Trophoblast cell (in vitro differentiated cells and primary cell): ENCODE measurements at regions not wholly inside any gene's neighbourhood (a gene's known extent, or its start where the extent isn't known, plus 50 kb on each side); places are given as distances from the start of the nearest gene placed in this dataset.

Experiments used
- DNase-seq, 2 donors: peaks; one replicate each; pipeline ENCODE4 v3.0.0-alpha.2; 2016
- H2AFZ ChIP-seq: 2 replicates; pipeline ENCODE4 v1.6.1; 2013; ENCODE audit warnings: low read length, moderate library complexity, mild to moderate bottlenecking; ENCODE audit not compliant: insufficient read depth, poor library complexity
- H2AK5ac ChIP-seq: 2 replicates; pipeline ENCODE4 v1.6.1; 2013; ENCODE audit warnings: mild to moderate bottlenecking, low read length
- H2BK120ac ChIP-seq: 2 replicates; pipeline ENCODE4 v1.6.1; 2013; ENCODE audit warnings: low read length, mild to moderate bottlenecking, moderate library complexity; ENCODE audit not compliant: insufficient read depth, poor library complexity
- H2BK12ac ChIP-seq: 2 replicates; pipeline ENCODE4 v1.6.1; 2013; ENCODE audit warnings: mild to moderate bottlenecking, low read length, moderate library complexity
- H2BK5ac ChIP-seq: 2 replicates; pipeline ENCODE4 v1.6.1; 2013; ENCODE audit warnings: low read length, low read depth, moderate library complexity, mild to moderate bottlenecking; ENCODE audit not compliant: poor library complexity
- H3K14ac ChIP-seq: 2 replicates; pipeline ENCODE4 v1.6.1; 2013; ENCODE audit warnings: mild to moderate bottlenecking, low read length
- H3K18ac ChIP-seq: 2 replicates; pipeline ENCODE4 v1.6.1; 2013; ENCODE audit warnings: mild to moderate bottlenecking, low read length
- H3K23ac ChIP-seq: 2 replicates; pipeline ENCODE4 v1.6.1; 2013; ENCODE audit warnings: low read length
- H3K27ac ChIP-seq: 2 replicates; pipeline ENCODE4 v1.5.1; 2013; ENCODE audit warnings: low read depth, mild to moderate bottlenecking, inconsistent platforms, low read length, moderate library complexity
- H3K27me3 ChIP-seq: 2 replicates; pipeline ENCODE4 v1.6.1; 2013; ENCODE audit warnings: inconsistent platforms, mild to moderate bottlenecking, low read length, moderate library complexity; ENCODE audit not compliant: insufficient read depth
- H3K36me3 ChIP-seq, 2 experiments: 1 replicate in 1 of 2; 2 replicates in 1 of 2; pipeline ENCODE4 v1.6.1; 2013; ENCODE audit warnings: low read length in 2 of 2, mild to moderate bottlenecking in 2 of 2, moderate library complexity in 1 of 2; ENCODE audit not compliant: insufficient read depth in 2 of 2, control insufficient read depth in 1 of 2
- H3K4ac ChIP-seq: 2 replicates; pipeline ENCODE4 v1.6.1; 2013; ENCODE audit warnings: low read depth, mild to moderate bottlenecking, low read length, moderate library complexity
- H3K4me1 ChIP-seq, 2 experiments: 1 replicate in 1 of 2; 2 replicates in 1 of 2; pipeline ENCODE4 v1.6.1; 2013; ENCODE audit warnings: low read length in 2 of 2, mild to moderate bottlenecking in 2 of 2, moderate library complexity in 1 of 2; ENCODE audit not compliant: insufficient read depth in 2 of 2, control insufficient read depth in 1 of 2
- H3K4me2 ChIP-seq: 2 replicates; pipeline ENCODE4 v1.6.1; 2013; ENCODE audit warnings: inconsistent platforms, mild to moderate bottlenecking, low read length, moderate library complexity
- H3K4me3 ChIP-seq: 2 replicates; pipeline ENCODE4 v1.5.1; 2013; ENCODE audit warnings: mild to moderate bottlenecking, low read depth, low read length, inconsistent platforms
- H3K79me1 ChIP-seq: one replicate; pipeline ENCODE4 v1.6.1; 2013; ENCODE audit warnings: low read length
- H3K79me2 ChIP-seq: 2 replicates; pipeline ENCODE4 v1.6.1; 2013; ENCODE audit warnings: low read length, mild to moderate bottlenecking; ENCODE audit not compliant: control insufficient read depth, insufficient read depth, poor library complexity
- H3K9ac ChIP-seq: 2 replicates; pipeline ENCODE4 v1.6.1; 2013; ENCODE audit warnings: mild to moderate bottlenecking, low read length
- H3K9me3 ChIP-seq: 2 replicates; pipeline ENCODE4 v1.6.1; 2013; ENCODE audit warnings: low read depth, mild to moderate bottlenecking, control low read depth, inconsistent platforms, low read length; ENCODE audit not compliant: insufficient read depth
- H4K12ac ChIP-seq: 2 replicates; pipeline ENCODE4 v1.6.1; 2013; ENCODE audit warnings: low read depth, mild to moderate bottlenecking, low read length, moderate library complexity
- H4K8ac ChIP-seq: 2 replicates; pipeline ENCODE4 v1.6.1; 2013; ENCODE audit warnings: low read depth, mild to moderate bottlenecking, low read length, moderate library complexity
- H4K91ac ChIP-seq: one replicate; pipeline ENCODE4 v1.6.1; 2013; ENCODE audit warnings: low read depth, mild to moderate bottlenecking, low read length, moderate library complexity
- WGBS: extraction: QIAGEN DNeasy Blood & Tissue Kit; methylation state at CpG from one replicate; pipeline ENCODE4 v1.1.7; 2013; ENCODE audit warnings: missing lambda C conversion rate; ENCODE audit not compliant: insufficient read length, insufficient coverage; ENCODE audit errors: extremely low coverage; 5-methylcytosine and 5-hydroxymethylcytosine counted together

DNA sequence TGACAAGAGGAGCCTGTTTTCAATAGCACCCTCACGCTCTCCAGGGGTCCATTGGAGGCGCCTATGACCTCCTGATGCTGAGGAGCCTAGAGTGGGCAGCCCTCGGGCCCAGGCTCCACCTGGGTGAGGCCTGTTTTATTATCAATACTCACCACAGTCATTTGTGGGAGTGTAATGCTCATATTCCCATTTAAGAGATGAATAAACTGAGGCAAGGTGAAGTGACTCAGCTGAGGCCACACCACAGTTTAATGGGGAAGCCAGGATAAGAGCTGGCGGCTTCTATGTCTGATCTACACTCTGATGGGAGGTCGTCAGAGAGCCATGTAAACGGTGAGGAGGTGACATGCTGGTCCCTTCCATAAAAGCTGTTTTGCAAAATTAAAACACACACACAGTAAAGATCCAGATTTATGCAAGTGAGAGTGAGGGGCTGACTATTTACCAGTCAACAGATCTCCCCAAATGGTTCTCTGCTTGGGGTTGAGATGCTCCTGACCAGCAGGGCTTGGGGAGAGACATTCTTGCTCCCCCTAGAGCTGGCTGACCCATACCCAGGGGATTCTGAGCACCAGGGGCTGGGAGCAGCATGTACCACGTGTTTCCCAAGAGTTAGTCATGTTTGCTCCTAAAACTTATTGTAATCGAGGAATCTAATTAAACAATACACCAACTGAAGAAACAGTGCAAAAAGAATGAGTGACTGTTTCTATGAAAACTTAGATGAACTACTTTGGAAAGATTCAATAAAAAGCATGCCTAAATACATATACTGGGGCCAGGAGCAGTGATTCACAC, 81.0 kb upstream of the INSIG1 start:
- Histone ChIP-seq H3K27me3 (no peaks in the 10 kb centered on the region), H3K4me3 (no peak overlapping the region), H2AFZ (no peak overlapping the region), H4K8ac (no peak overlapping the region), H2AK5ac (no peak overlapping the region), H3K14ac (no peak overlapping the region), H2BK120ac (no peak overlapping the region), H3K23ac (no peak overlapping the region), H3K27ac (no peak overlapping the region), H3K4ac (no peak overlapping the region), H2BK12ac (no peak overlapping the region), H3K9me3 (peaks cover 2% of the 10 kb centered on the region), H3K9ac (no peak overlapping the region), H3K79me1 (peaks cover 6% of the 10 kb centered on the region), H2BK5ac (no peak overlapping the region), H3K4me2 (no peak overlapping the region), H3K18ac (no peak overlapping the region), H3K79me2 (no peaks in the 10 kb centered on the region), H3K4me1 (peaks cover 16 to 19% of the 10 kb centered on the region in 2 experiments), H4K12ac (no peak overlapping the region), H4K91ac (no peak overlapping the region), H3K36me3 (no peaks in the 10 kb centered on the region)
- WGBS = no CpG with 5 or more reads among the region's 8 CpGs
- DNase-seq = no peak

DNA sequence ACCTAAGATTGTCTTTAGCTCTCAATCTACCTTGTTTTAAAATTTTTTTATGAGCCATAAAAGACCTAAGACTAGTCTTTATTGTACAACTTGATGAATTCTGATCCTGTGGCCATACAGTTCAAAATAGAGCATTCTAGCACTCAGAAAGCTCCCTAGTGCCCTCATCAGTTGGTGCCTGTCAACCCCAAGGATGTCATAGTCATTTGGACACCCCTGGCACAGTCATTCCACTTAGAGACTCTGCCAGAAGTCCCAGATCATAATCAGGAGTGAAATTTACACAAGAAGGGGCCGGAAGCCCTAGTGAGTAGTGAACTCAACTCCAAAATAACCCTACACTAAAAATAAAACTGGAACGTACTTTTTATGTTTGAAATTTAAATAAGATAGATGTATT, 80.0 kb upstream of the INSIG1 start:
- Histone ChIP-seq H4K12ac (no peak overlapping the region), H2AFZ (no peak overlapping the region), H3K4ac (no peak overlapping the region), H4K91ac (no peak overlapping the region), H2BK12ac (no peak overlapping the region), H2BK5ac (no peak overlapping the region), H3K36me3 (no peaks in the 10 kb centered on the region), H4K8ac (no peak overlapping the region), H3K27me3 (no peaks in the 10 kb centered on the region), H3K18ac (no peak overlapping the region), H3K4me3 (no peak overlapping the region), H3K23ac (no peak overlapping the region), H3K79me2 (no peaks in the 10 kb centered on the region), H3K79me1 (peaks cover 6% of the 10 kb centered on the region), H2AK5ac (no peak overlapping the region), H3K4me1 (peaks cover 16 to 19% of the 10 kb centered on the region in 2 experiments), H3K27ac (no peak overlapping the region), H3K4me2 (no peak overlapping the region), H2BK120ac (no peak overlapping the region), H3K14ac (no peak overlapping the region), H3K9me3 (no peaks in the 10 kb centered on the region), H3K9ac (no peak overlapping the region)
- WGBS = no CpG with 5 or more reads among the region's 2 CpGs
- DNase-seq = no peak

- Histone ChIP-seq H2AFZ (no peak overlapping the region), H3K4me3 (no peak overlapping the region), H2BK12ac (no peak overlapping the region), H3K4me1 (peaks cover 13 to 17% of the 10 kb centered on the region in 2 experiments), H2BK5ac (no peak overlapping the region), H3K27ac (no peak overlapping the region), H3K4me2 (no peak overlapping the region), H4K8ac (no peak overlapping the region), H3K36me3 (no peaks in the 10 kb centered on the region), H3K4ac (no peak overlapping the region), H4K12ac (no peak overlapping the region), H3K23ac (no peak overlapping the region), H3K9me3 (no peaks in the 10 kb centered on the region), H2BK120ac (no peak overlapping the region), H4K91ac (no peak overlapping the region), H3K79me1 (peaks cover 6% of the 10 kb centered on the region), H3K14ac (no peak overlapping the region), H3K79me2 (no peaks in the 10 kb centered on the region), H3K9ac (no peak overlapping the region), H3K27me3 (no peaks in the 10 kb centered on the region), H3K18ac (no peak overlapping the region), H2AK5ac (no peak overlapping the region)
- DNase-seq = peak in 1 of 2 donors; percentile 28
- no CpG with 5 or more reads among the region's 20 CpGs for WGBS
Measured at GRCh38 chr7:155218276-155219153, 79.2 kb upstream of the INSIG1 start.

GRCh38 chr7:155219154-155219531, 78.5 kb upstream of the INSIG1 start:
- H3K27ac ChIP-seq = no peak overlapping the region
- no peaks in the 10 kb centered on the region for H3K79me2 ChIP-seq
- no peaks in the 10 kb centered on the region for H3K9me3 ChIP-seq
- no CpG with 5 or more reads among the region's 15 CpGs for WGBS
- H2BK5ac ChIP-seq = no peak overlapping the region
- no peak overlapping the region for H3K4me2 ChIP-seq
- H3K36me3 ChIP-seq = no peaks in the 10 kb centered on the region
- no peak overlapping the region for H3K18ac ChIP-seq
- no peak overlapping the region for H2BK12ac ChIP-seq
- no peak overlapping the region for H2AFZ ChIP-seq
- H2AK5ac ChIP-seq = no peak overlapping the region
- no peak overlapping the region for H3K4me3 ChIP-seq
- no peak overlapping the region for H3K23ac ChIP-seq
- no peak overlapping the region for H3K14ac ChIP-seq
- no peak overlapping the region for H3K9ac ChIP-seq
- H4K91ac ChIP-seq = no peak overlapping the region
- peaks cover 4% of the 10 kb centered on the region for H3K79me1 ChIP-seq
- H3K4me1 ChIP-seq = peaks cover 8 to 11% of the 10 kb centered on the region in 2 experiments
- DNase-seq = no peak
- no peak overlapping the region for H4K12ac ChIP-seq
- H3K27me3 ChIP-seq = no peaks in the 10 kb centered on the region
- H2BK120ac ChIP-seq = no peak overlapping the region
- H3K4ac ChIP-seq = no peak overlapping the region
- H4K8ac ChIP-seq = no peak overlapping the region
